Central memory CD8-positive, alpha-beta T cell (primary cell): ENCODE measurements at regions not wholly inside any gene's neighbourhood (a gene's known extent, or its start where the extent isn't known, plus 50 kb on each side); places are given as distances from the start of the nearest gene placed in this dataset.

ENCODE experiments used
- ATAC-seq: fragments of 150-1000 bp; cut with Tn5 transposase; replicated peaks from 2 replicates; pipeline ENCODE4 v1.10.0; 2022; ENCODE audit warnings: mild to moderate bottlenecking, moderate FRiP score, moderate number of reproducible peaks; ENCODE audit not compliant: poor library complexity, severe bottlenecking; ENCODE audit errors: extremely low read depth
- DNase-seq, 2 donors: peaks; one replicate each; pipeline ENCODE4 v3.0.0; 2021; ENCODE audit warnings: low spot score in 2 of 2
- H3K27ac Mint-ChIP-seq: one replicate; pipeline ENCODE4 v1.8.0; 2022; ENCODE audit warnings: low read depth, mild to moderate bottlenecking, moderate library complexity, mixed read lengths
- H3K27me3 Mint-ChIP-seq: one replicate; pipeline ENCODE4 v1.8.0; 2022; ENCODE audit warnings: mixed read lengths
- H3K36me3 Mint-ChIP-seq: one replicate; pipeline ENCODE4 v1.8.0; 2022; ENCODE audit warnings: mild to moderate bottlenecking, moderate library complexity, mixed read lengths; ENCODE audit not compliant: insufficient read depth
- H3K4me1 Mint-ChIP-seq: one replicate; pipeline ENCODE4 v1.8.0; 2022; ENCODE audit warnings: mixed read lengths
- H3K4me3 Mint-ChIP-seq: one replicate; pipeline ENCODE4 v1.8.0; 2022; ENCODE audit warnings: mild to moderate bottlenecking, moderate library complexity, mixed read lengths
- H3K9me3 Mint-ChIP-seq: one replicate; pipeline ENCODE4 v1.8.0; 2022; ENCODE audit warnings: mixed read lengths

DNA sequence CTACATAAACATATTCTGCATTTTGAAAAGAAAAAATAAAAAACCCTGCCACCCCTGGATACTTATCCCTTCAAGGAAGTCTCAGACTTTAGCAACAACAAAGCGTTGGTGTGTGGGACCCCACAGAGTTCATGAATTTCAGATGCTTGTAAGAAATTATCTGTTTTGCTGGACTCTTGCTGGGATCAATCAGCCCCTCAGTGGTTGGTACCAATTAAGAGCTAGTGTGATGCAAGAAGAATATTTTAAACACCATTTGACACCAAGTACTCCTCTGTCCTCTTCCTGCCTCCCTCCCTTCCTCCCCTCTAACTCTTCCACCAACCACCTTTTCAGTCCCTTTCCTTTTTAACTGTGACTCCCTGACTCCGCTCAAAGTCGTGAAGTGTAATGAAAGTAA is 51.5 kb downstream of the SST start:
- peaks cover 2% of the 10 kb centered on the region for H3K36me3 Mint-ChIP-seq
- ATAC-seq (no peak), DNase-seq (no peak)
- no peaks in the 10 kb centered on the region for H3K9me3 Mint-ChIP-seq
- peaks cover 33% of the 10 kb centered on the region for H3K27me3 Mint-ChIP-seq
- H3K4me3 Mint-ChIP-seq, result no peak overlapping the region
- no peaks in the 10 kb centered on the region for H3K4me1 Mint-ChIP-seq
- no peak overlapping the region for H3K27ac Mint-ChIP-seq

DNA sequence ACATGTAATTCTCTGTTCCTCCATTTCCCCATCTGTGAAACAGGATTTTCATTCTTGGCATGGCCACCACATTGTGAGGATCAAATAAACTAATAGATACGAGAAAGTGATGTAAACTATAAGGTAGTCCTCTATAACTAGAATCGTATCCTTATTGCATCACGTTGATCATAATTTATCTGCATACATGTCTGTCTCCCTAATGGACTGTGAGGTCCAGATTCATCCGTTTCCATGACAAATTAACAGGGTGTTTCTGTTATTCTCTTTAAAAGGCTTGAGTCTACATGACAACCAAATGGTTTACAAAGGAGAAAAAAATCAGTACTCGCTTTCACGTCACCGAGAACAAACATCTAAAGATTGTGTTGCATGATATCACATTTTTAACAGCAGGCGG is 53.0 kb downstream of the SST start:
- no peak overlapping the region for H3K4me3 Mint-ChIP-seq
- no peak for ATAC-seq
- peaks cover 43% of the 10 kb centered on the region for H3K27me3 Mint-ChIP-seq
- H3K27ac Mint-ChIP-seq, result no peak overlapping the region
- H3K4me1 Mint-ChIP-seq, result no peaks in the 10 kb centered on the region
- H3K9me3 Mint-ChIP-seq, result no peaks in the 10 kb centered on the region
- no peak for DNase-seq
- H3K36me3 Mint-ChIP-seq, result peaks cover 2% of the 10 kb centered on the region

DNA sequence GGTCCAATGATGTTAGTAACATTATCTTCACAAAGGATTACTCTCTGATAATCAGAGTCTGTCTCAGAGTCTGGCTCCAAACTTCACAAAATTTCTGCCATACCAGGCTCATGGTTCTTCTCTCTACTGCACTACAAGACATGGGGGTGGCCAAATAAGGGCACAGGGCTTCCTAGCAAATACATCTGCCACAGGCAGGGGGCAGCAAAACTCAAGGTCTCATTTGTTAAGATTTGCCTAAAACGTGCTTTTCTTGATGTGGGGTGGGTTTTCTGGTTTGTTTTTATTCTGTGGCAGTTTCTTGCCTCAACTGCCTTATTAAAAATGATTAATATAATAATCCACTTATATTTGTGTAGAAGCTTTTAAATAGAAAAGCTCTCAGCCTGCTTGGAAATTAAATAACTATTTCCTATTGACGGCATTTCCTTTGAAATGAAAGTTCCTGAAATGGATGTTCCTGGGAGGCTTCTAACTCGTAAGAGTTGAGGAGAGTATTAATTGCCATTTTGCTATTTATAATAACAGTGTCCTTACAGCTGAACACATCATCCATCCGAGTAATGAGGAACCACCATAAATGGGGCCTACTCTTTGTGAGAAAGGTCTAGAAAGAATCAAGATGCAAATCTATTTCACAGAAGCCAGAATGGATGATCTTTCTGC is 53.8 kb downstream of the SST start:
- Mint-ChIP-seq H3K4me3 (no peak overlapping the region), H3K9me3 (no peaks in the 10 kb centered on the region), H3K27me3 (peaks cover 40% of the 10 kb centered on the region), H3K4me1 (no peaks in the 10 kb centered on the region), H3K27ac (no peak overlapping the region), H3K36me3 (peaks cover 2% of the 10 kb centered on the region)
- DNase-seq (peak; percentile 18 to 25), ATAC-seq (peak; percentile 78)

- H3K4me3 Mint-ChIP-seq, result no peak overlapping the region
- no peaks in the 10 kb centered on the region for H3K9me3 Mint-ChIP-seq
- H3K27me3 Mint-ChIP-seq, result peaks cover 46% of the 10 kb centered on the region
- no peak for DNase-seq
- H3K36me3 Mint-ChIP-seq, result peaks cover 2% of the 10 kb centered on the region
- H3K27ac Mint-ChIP-seq, result no peak overlapping the region
- H3K4me1 Mint-ChIP-seq, result no peaks in the 10 kb centered on the region
- ATAC-seq, result peak; percentile 70
These were observed 54.6 kb downstream of the SST start for GRCh38 chr3:187615630-187616029.

- peaks cover 2% of the 10 kb centered on the region for H3K36me3 Mint-ChIP-seq
- H3K27ac Mint-ChIP-seq, result no peak overlapping the region
- no peaks in the 10 kb centered on the region for H3K9me3 Mint-ChIP-seq
These were observed 57.5 kb downstream of the SST start for GRCh38 chr3:187612656-187613055.

GRCh38 chr3:187610981-187611511 is 59.1 kb downstream of the SST start:
- no peaks in the 10 kb centered on the region for H3K4me1 Mint-ChIP-seq
- H3K27me3 Mint-ChIP-seq, result peaks cover 82% of the 10 kb centered on the region
- no peak overlapping the region for H3K27ac Mint-ChIP-seq
- DNase-seq, result no peak
- no peak overlapping the region for H3K4me3 Mint-ChIP-seq
- H3K36me3 Mint-ChIP-seq, result peaks cover 2% of the 10 kb centered on the region
- no peak for ATAC-seq
- no peaks in the 10 kb centered on the region for H3K9me3 Mint-ChIP-seq

More at GRCh38 chr3:187612656-187613055, 57.5 kb downstream of the SST start:
- ATAC-seq (no peak), DNase-seq (no peak)
- Mint-ChIP-seq H3K4me3 (no peak overlapping the region), H3K27me3 (peaks cover 66% of the 10 kb centered on the region), H3K4me1 (no peaks in the 10 kb centered on the region)

DNA sequence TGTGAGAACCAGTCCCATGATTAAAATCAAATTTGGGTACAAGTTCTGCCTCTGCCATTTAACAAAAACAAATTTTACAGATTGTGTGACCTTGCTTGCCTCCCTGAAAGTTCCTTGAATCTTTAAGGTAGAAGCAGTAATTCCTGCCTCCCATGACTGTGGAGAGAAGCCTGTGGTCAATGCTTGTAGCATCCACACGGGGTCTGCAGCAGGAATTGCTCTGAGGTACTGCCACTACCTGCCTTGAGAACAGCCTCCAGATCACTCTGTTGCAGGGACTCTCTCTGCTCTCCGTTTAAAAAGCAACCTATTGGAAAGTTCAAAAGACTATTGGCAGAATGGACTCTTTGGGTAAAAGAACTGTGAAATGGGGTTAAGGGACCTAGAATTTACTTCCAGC is 75.9 kb downstream of the SST start:
- no peak for DNase-seq
- H3K4me1 Mint-ChIP-seq, result no peaks in the 10 kb centered on the region
- H3K27ac Mint-ChIP-seq, result no peak overlapping the region
- H3K9me3 Mint-ChIP-seq, result no peaks in the 10 kb centered on the region
- H3K27me3 Mint-ChIP-seq, result peaks cover 87% of the 10 kb centered on the region
- peaks cover 2% of the 10 kb centered on the region for H3K36me3 Mint-ChIP-seq
- H3K4me3 Mint-ChIP-seq, result no peak overlapping the region
- ATAC-seq, result no peak

DNA sequence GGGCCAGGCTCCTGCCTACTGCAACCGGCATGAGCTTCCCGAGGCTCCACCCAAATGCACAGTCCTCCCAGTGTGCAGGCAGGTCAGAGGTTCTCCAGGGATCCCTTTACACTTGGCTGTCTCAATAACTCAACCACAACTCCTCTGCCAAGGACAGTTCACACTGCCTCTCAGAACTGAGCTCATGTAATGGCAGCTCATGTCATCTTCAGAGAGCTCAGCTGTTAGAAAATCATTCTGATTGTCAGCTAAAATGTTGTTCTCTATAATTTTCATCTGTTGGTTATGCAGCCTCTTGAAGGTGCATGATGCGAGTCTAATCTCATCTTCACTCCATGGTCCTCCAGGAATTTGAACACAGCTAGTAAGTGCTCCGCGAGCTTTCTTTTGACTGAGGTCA is 76.7 kb downstream of the SST start:
- Mint-ChIP-seq H3K4me3 (no peak overlapping the region), H3K9me3 (no peaks in the 10 kb centered on the region), H3K27ac (no peak overlapping the region), H3K27me3 (peaks cover 85% of the 10 kb centered on the region), H3K4me1 (no peaks in the 10 kb centered on the region), H3K36me3 (peaks cover 2% of the 10 kb centered on the region)
- DNase-seq (no peak), ATAC-seq (no peak)

GRCh38 chr3:187590861-187591576 is 79.2 kb downstream of the SST start:
- ATAC-seq (no peak), DNase-seq (no peak)
- peaks cover 89% of the 10 kb centered on the region for H3K27me3 Mint-ChIP-seq
- H3K4me1 Mint-ChIP-seq, result no peaks in the 10 kb centered on the region
- no peak overlapping the region for H3K27ac Mint-ChIP-seq
- H3K4me3 Mint-ChIP-seq, result no peak overlapping the region
- H3K36me3 Mint-ChIP-seq, result peaks cover 2% of the 10 kb centered on the region
- H3K9me3 Mint-ChIP-seq, result no peaks in the 10 kb centered on the region

DNA sequence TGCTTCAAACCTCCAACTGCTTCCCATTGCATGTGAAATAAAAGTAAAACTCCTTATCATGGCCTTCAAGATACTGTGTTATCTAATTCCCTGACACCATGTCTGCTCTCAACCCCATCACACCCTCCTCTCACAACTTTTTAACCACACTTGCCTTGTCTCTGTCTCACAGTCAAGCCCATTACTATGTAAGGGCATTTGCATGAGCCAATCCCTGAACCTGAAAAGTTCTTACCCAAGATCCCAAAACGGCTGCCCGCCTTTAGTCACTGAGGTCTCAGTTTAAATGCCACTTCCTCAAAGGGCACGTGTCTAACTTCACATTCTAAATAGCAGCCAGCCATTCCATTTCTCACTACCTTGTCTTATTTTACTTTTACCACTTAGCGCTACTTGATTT is 83.1 kb downstream of the SST start:
- peaks cover 88% of the 10 kb centered on the region for H3K27me3 Mint-ChIP-seq
- no peak overlapping the region for H3K4me3 Mint-ChIP-seq
- no peak overlapping the region for H3K27ac Mint-ChIP-seq
- no peak for DNase-seq
- H3K9me3 Mint-ChIP-seq, result no peaks in the 10 kb centered on the region
- H3K36me3 Mint-ChIP-seq, result peaks cover 2% of the 10 kb centered on the region
- no peaks in the 10 kb centered on the region for H3K4me1 Mint-ChIP-seq
- no peak for ATAC-seq

DNA sequence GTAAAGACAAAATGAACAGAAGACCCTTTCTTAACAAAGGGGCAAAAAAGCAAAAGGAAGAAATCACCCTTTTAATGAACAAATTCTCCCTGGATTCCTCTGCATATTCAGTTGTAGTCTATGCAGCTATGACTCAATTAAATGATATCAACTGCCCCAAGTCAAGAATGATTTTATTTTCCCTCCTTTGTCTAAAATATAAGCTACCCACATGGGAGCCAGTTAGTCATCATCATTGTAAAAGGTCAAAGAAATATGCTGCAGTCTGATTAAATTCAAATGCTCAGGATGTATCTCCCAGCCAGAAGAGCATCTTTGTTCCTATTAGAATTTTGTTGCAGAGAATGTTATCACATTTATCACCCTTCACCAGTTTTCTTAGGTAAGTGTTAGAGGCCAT is 84.0 kb downstream of the SST start:
- Mint-ChIP-seq H3K27ac (no peak overlapping the region), H3K27me3 (peaks cover 88% of the 10 kb centered on the region), H3K4me1 (no peaks in the 10 kb centered on the region), H3K36me3 (no peaks in the 10 kb centered on the region), H3K4me3 (no peak overlapping the region), H3K9me3 (no peaks in the 10 kb centered on the region)
- no peak for DNase-seq
- ATAC-seq, result no peak

GRCh38 chr3:187572441-187572840 is 97.8 kb downstream of the SST start:
- Mint-ChIP-seq H3K27ac (no peak overlapping the region), H3K4me3 (no peak overlapping the region)

GRCh38 chr3:187571701-187572100 is 98.5 kb downstream of the SST start:
- H3K4me1 Mint-ChIP-seq, result no peaks in the 10 kb centered on the region
- ATAC-seq (no peak), DNase-seq (no peak)
- H3K27ac Mint-ChIP-seq, result no peak overlapping the region
- peaks cover 33% of the 10 kb centered on the region for H3K27me3 Mint-ChIP-seq
- H3K36me3 Mint-ChIP-seq, result no peaks in the 10 kb centered on the region
- H3K4me3 Mint-ChIP-seq, result no peak overlapping the region
- no peaks in the 10 kb centered on the region for H3K9me3 Mint-ChIP-seq

More at GRCh38 chr3:187572441-187572840, 97.8 kb downstream of the SST start:
- no peaks in the 10 kb centered on the region for H3K9me3 Mint-ChIP-seq
- DNase-seq (no peak), ATAC-seq (no peak)
- peaks cover 30% of the 10 kb centered on the region for H3K27me3 Mint-ChIP-seq
- H3K4me1 Mint-ChIP-seq, result no peaks in the 10 kb centered on the region
- no peaks in the 10 kb centered on the region for H3K36me3 Mint-ChIP-seq
